Ishikawa (cell line): ENCODE measurements at regions not wholly inside any gene's neighbourhood (a gene's known extent, or its start where the extent isn't known, plus 50 kb on each side); places are given as distances from the start of the nearest gene placed in this dataset.

Source experiments
- CEBPB ChIP-seq: IDR thresholded peaks from 2 replicates; pipeline ENCODE4 v1.6.1; 2012
- EGR1 ChIP-seq: IDR thresholded peaks from 2 replicates; pipeline ENCODE4 v1.6.1; 2012
- EP300 ChIP-seq: IDR thresholded peaks from 2 replicates; pipeline ENCODE4 v1.6.1; 2012; ENCODE audit warnings: borderline replicate concordance
- FOXM1 ChIP-seq: IDR thresholded peaks from 2 replicates; pipeline ENCODE4 v1.6.1; 2012; ENCODE audit warnings: low read depth, borderline replicate concordance
- RAD21 ChIP-seq: IDR thresholded peaks from 2 replicates; pipeline ENCODE4 v1.6.1; 2012; ENCODE audit warnings: low read depth
- REST ChIP-seq: IDR thresholded peaks from 2 replicates; pipeline ENCODE4 v1.6.1; 2012; ENCODE audit warnings: low read depth, mild to moderate bottlenecking
- TAF1 ChIP-seq: IDR thresholded peaks from 2 replicates; pipeline ENCODE4 v1.6.1; 2012; ENCODE audit warnings: low read depth, mild to moderate bottlenecking
- TEAD4 ChIP-seq: IDR thresholded peaks from 2 replicates; pipeline ENCODE4 v1.6.1; 2012
- USF1 ChIP-seq: IDR thresholded peaks from 2 replicates; pipeline ENCODE4 v1.6.1; 2012
- YY1 ChIP-seq: IDR thresholded peaks from 2 replicates; pipeline ENCODE4 v1.6.1; 2012; ENCODE audit warnings: low read depth
- TF ChIP-seq, protein P1 (sequence below): IDR thresholded peaks from 2 replicates; pipeline ENCODE4 v1.6.1; 2012

DNA sequence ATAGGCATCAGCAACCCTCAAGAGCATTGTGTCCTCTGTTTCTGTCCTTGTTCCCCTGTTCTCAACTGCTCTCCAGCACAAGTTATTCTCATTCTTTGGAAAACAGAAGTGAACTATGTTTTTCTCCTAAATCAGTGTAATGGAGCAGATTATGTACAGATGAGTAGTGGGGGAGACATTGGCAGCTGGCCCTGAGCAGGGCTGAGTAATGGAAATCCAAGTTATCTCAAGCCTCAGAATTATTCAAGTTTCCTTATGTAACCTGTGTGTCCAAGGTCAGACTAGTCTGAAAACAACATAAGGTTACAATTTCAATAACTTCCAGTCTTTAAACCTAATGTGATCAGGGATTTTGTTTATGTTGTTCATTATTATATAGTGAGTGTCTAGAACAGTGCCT is 116.1 kb upstream of the FUT8 start:
- no peak for TF ChIP-seq REST
- TF ChIP-seq YY1, result no peak
- TF ChIP-seq RAD21, result no peak
- TF ChIP-seq EGR1, result no peak
- TF ChIP-seq USF1, result no peak
- TF ChIP-seq EP300, result no peak
- TF ChIP-seq, protein P1, sequence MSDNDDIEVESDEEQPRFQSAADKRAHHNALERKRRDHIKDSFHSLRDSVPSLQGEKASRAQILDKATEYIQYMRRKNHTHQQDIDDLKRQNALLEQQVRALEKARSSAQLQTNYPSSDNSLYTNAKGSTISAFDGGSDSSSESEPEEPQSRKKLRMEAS, result no peak
- TF ChIP-seq CEBPB, result no peak
- no peak for TF ChIP-seq TEAD4
- TF ChIP-seq TAF1, result no peak
- TF ChIP-seq FOXM1, result no peak
